ENCODE measurements at regions not wholly inside any gene's neighbourhood (a gene's known extent, or its start where the extent isn't known, plus 50 kb on each side); places are given as distances from the start of the nearest gene placed in this dataset.

- TF ChIP-seq EZH2 (IDR thresholded peaks at IDR 0.05; ENCODE audit: low read length, unreplicated experiment), result no peak
- no peak for TF ChIP-seq CTCF (conservative IDR thresholded peaks at IDR 0.05; ENCODE audit: low read depth, low read length)
- no peak for TF ChIP-seq EZH2phosphoT487 (IDR thresholded peaks at IDR 0.05; ENCODE audit: borderline replicate concordance, low read length)
These were observed 263.6 kb upstream of the EMCN start for GRCh38 chr4:100781435-100781834.
